ENCODE measurements at regions not wholly inside any gene's neighbourhood (a gene's known extent, or its start where the extent isn't known, plus 50 kb on each side); places are given as distances from the start of the nearest gene placed in this dataset.

- DNase-seq (ENCODE audit: low spot score) = no peak
Measured at GRCh38 chr4:28677808-28678207, 1817.2 kb downstream of the STIM2 start.

- DNase-seq (ENCODE audit: low spot score) = no peak
Measured at GRCh38 chr4:28682847-28683246, 1822.2 kb downstream of the STIM2 start.

- no peak for DNase-seq (ENCODE audit: low spot score)
Measured at GRCh38 chr4:28686618-28687017, 1826.0 kb downstream of the STIM2 start.

GRCh38 chr4:28690890-28691289, 1830.2 kb downstream of the STIM2 start:
- no peak for DNase-seq (ENCODE audit: low spot score)

- no peak for DNase-seq (ENCODE audit: low spot score)
Measured at GRCh38 chr4:28702571-28702970, 1841.9 kb downstream of the STIM2 start.

GRCh38 chr4:28709891-28710290, 1849.2 kb downstream of the STIM2 start:
- no peak for DNase-seq (ENCODE audit: low spot score)

GRCh38 chr4:28723371-28723770, 1862.7 kb downstream of the STIM2 start:
- DNase-seq (ENCODE audit: low spot score) = no peak

- DNase-seq (ENCODE audit: low spot score) = no peak
Measured at GRCh38 chr4:28724239-28724638, 1863.6 kb downstream of the STIM2 start.

- DNase-seq (ENCODE audit: low spot score) = no peak
Measured at GRCh38 chr4:28730304-28730703, 1869.7 kb downstream of the STIM2 start.

GRCh38 chr4:28744066-28744465, 1883.4 kb downstream of the STIM2 start:
- no peak for DNase-seq (ENCODE audit: low spot score)

GRCh38 chr4:28754376-28754775, 1893.7 kb downstream of the STIM2 start:
- no peak for DNase-seq (ENCODE audit: low spot score)

GRCh38 chr4:28755081-28755480, 1894.4 kb downstream of the STIM2 start:
- DNase-seq (ENCODE audit: low spot score) = no peak

GRCh38 chr4:28759064-28759463, 1898.4 kb downstream of the STIM2 start:
- no peak for DNase-seq (ENCODE audit: low spot score)

GRCh38 chr4:28760003-28760402, 1899.4 kb downstream of the STIM2 start:
- DNase-seq (ENCODE audit: low spot score) = no peak

- no peak for DNase-seq (ENCODE audit: low spot score)
Measured at GRCh38 chr4:28772066-28772465, 1911.4 kb downstream of the STIM2 start.

- DNase-seq (ENCODE audit: low spot score) = no peak
Measured at GRCh38 chr4:28772788-28773187, 1912.1 kb downstream of the STIM2 start.

GRCh38 chr4:28774344-28774743, 1913.7 kb downstream of the STIM2 start:
- no peak for DNase-seq (ENCODE audit: low spot score)

GRCh38 chr4:28776004-28776403, 1915.4 kb downstream of the STIM2 start:
- no peak for DNase-seq (ENCODE audit: low spot score)

GRCh38 chr4:28784188-28784587, 1923.5 kb downstream of the STIM2 start:
- DNase-seq (ENCODE audit: low spot score) = no peak

- no peak for DNase-seq (ENCODE audit: low spot score)
Measured at GRCh38 chr4:28787947-28788346, 1927.3 kb downstream of the STIM2 start.

- no peak for DNase-seq (ENCODE audit: low spot score)
Measured at GRCh38 chr4:28788929-28789490, 1928.4 kb downstream of the STIM2 start.

- DNase-seq (ENCODE audit: low spot score) = no peak
Measured at GRCh38 chr4:28792917-28793597, 1927.1 kb upstream of the PCDH7 start.

- DNase-seq (ENCODE audit: low spot score) = no peak
Measured at GRCh38 chr4:28799696-28800095, 1920.5 kb upstream of the PCDH7 start.

- DNase-seq (ENCODE audit: low spot score) = no peak
Measured at GRCh38 chr4:28811025-28811424, 1909.1 kb upstream of the PCDH7 start.
